Ureter (tissue), 1 donor: ENCODE measurements at regions not wholly inside any gene's neighbourhood (a gene's known extent, or its start where the extent isn't known, plus 50 kb on each side); places are given as distances from the start of the nearest gene placed in this dataset.
"Not testable (repeated sequence)": the region's sequence is repeated elsewhere in the genome, so short reads cannot be mapped to it uniquely, and the experiment has no call there.

Source experiments
- DNase-seq: peaks from one replicate; pipeline ENCODE4 v3.0.0-alpha.2; 2020; ENCODE audit warnings: low spot score
- donor health status: DM: yes; HTN: yes; CAD: no.

GRCh38 chr4:86413426-86413825 lies 53.6 kb upstream of the MAPK10 start:
- not testable (repeated sequence) for DNase-seq

- no peak for DNase-seq
Measured at GRCh38 chr4:86414686-86415085, 54.8 kb upstream of the MAPK10 start.

GRCh38 chr4:86416081-86416480 lies 56.2 kb upstream of the MAPK10 start:
- DNase-seq, result no peak

- no peak for DNase-seq
Measured at GRCh38 chr4:86421461-86421860, 61.6 kb upstream of the MAPK10 start.

GRCh38 chr4:86431543-86432116 lies 71.8 kb upstream of the MAPK10 start:
- no peak for DNase-seq

- DNase-seq, result no peak
Measured at GRCh38 chr4:86432559-86433134, 72.8 kb upstream of the MAPK10 start.

GRCh38 chr4:86439293-86439692 lies 79.4 kb upstream of the MAPK10 start:
- no peak for DNase-seq

GRCh38 chr4:86441175-86441936 lies 81.5 kb upstream of the MAPK10 start:
- DNase-seq, result no peak

GRCh38 chr4:86442881-86443280 lies 83.0 kb upstream of the MAPK10 start:
- no peak for DNase-seq

GRCh38 chr4:86443495-86443894 lies 83.6 kb upstream of the MAPK10 start:
- DNase-seq, result no peak

GRCh38 chr4:86446996-86447395 lies 87.1 kb upstream of the MAPK10 start:
- no peak for DNase-seq

- no peak for DNase-seq
Measured at GRCh38 chr4:86448871-86449270, 89.0 kb upstream of the MAPK10 start.

- DNase-seq, result no peak
Measured at GRCh38 chr4:86449746-86450588, 90.1 kb upstream of the MAPK10 start.

GRCh38 chr4:86450861-86451260 lies 91.0 kb upstream of the MAPK10 start:
- no peak for DNase-seq

GRCh38 chr4:86451560-86452330 lies 91.9 kb upstream of the MAPK10 start:
- no peak for DNase-seq

GRCh38 chr4:86452422-86452891 lies 92.6 kb upstream of the MAPK10 start:
- DNase-seq, result peak; percentile 44

GRCh38 chr4:86452924-86453531 lies 93.2 kb upstream of the MAPK10 start:
- peak; percentile 72 for DNase-seq

- DNase-seq, result peak; percentile 72
Measured at GRCh38 chr4:86453611-86454072, 93.8 kb upstream of the MAPK10 start.

- no peak for DNase-seq
Measured at GRCh38 chr4:86461849-86462248, 102.0 kb upstream of the MAPK10 start.

GRCh38 chr4:86472377-86473019 lies 112.6 kb upstream of the MAPK10 start:
- no peak for DNase-seq
